HepG2 (cell line): ENCODE measurements at regions not wholly inside any gene's neighbourhood (a gene's known extent, or its start where the extent isn't known, plus 50 kb on each side); places are given as distances from the start of the nearest gene placed in this dataset.

Source experiments
- ATAC-seq: fragments of 200-7000 bp; cut with Tn5 transposase; 3 replicates; pipeline ENCODE4 v1.9.1; 2020; ENCODE audit warnings: mild to moderate bottlenecking, moderate library complexity
- BruUV-seq: library from RNA; stranded (reverse); fragments of 400-500 nt; replicated peaks from 2 replicates; lab custom pipeline; 2021; lab: Mats Ljungman, UMichigan
- CTCF ChIA-PET: fragments of 300-600 bp; formaldehyde crosslinking; extraction: SDS; loops from one replicate; lab custom pipeline; 2021; ENCODE audit warnings: low total read pairs, inconsistent platforms, low intra/inter-chr PET ratio; lab: Yijun Ruan, JAX
- POLR2A ChIA-PET: fragments of 350-600 bp; sonication (Branson Sonifier 250); formaldehyde crosslinking; loops from one replicate; lab custom pipeline; 2020; ENCODE audit warnings: antibody characterized with exemption, inconsistent platforms; lab: Yijun Ruan, JAX
- DNase-seq: peaks from one replicate; pipeline ENCODE4 v3.0.0-alpha.2; 2015; ENCODE audit warnings: low spot score
- FAIRE-seq: peaks from 3 replicates; lab custom pipeline; 2011; peaks lifted over from hg19 to GRCh38; lab: Jason Lieb, UNC
- H2AFZ ChIP-seq: one replicate; pipeline ENCODE4 v1.6.1; 2011; ENCODE audit warnings: low read length, inconsistent platforms
- H3K27ac ChIP-seq: fragments of 300-600 bp; 3 replicates; pipeline ENCODE4 v1.8.0; 2011; ENCODE audit warnings: mixed run types, mild to moderate bottlenecking, mixed read lengths, low read length, inconsistent platforms; ENCODE audit not compliant: insufficient read depth; ENCODE audit errors: extremely low read length
- H3K27me3 ChIP-seq, 2 experiments: fragments of 200-600 bp in 1 of 2; 2 replicates in 1 of 2; 3 replicates in 1 of 2; pipeline versions ENCODE4 v1.6.0 to v1.8.0; 2011; ENCODE audit warnings: low read length in 2 of 2, mild to moderate bottlenecking in 2 of 2, moderate library complexity in 2 of 2, inconsistent platforms in 1 of 2; ENCODE audit not compliant: insufficient read depth in 2 of 2, control insufficient read depth in 1 of 2
- H3K36me3 ChIP-seq, 2 experiments: fragments of 200-600 bp in 1 of 2; replicated peaks in 1 of 2; 2 replicates in 1 of 2; 3 replicates in 1 of 2; pipeline versions ENCODE4 v1.5.1 to v1.8.0; 2011; ENCODE audit warnings: low read length in 2 of 2, inconsistent platforms in 1 of 2; ENCODE audit not compliant: insufficient read depth in 2 of 2, control insufficient read depth in 1 of 2
- H3K4me1 ChIP-seq: 2 replicates; pipeline ENCODE4 v1.5.1; 2012; ENCODE audit warnings: low read length, inconsistent platforms; ENCODE audit not compliant: insufficient read depth
- H3K4me2 ChIP-seq: 2 replicates; pipeline ENCODE4 v1.6.0; 2011; ENCODE audit warnings: low read depth, low read length, inconsistent platforms
- H3K4me3 ChIP-seq, 3 experiments: fragments of 200-600 bp in 1 of 3; sonication (generic), shearing (Covaris generic) in 1 of 3; replicated peaks in 1 of 3; 2 replicates each; pipeline ENCODE4 v1.5.1; 2011 to 2016; ENCODE audit warnings: low read length in 3 of 3, inconsistent platforms in 2 of 3, low read depth in 2 of 3, mild to moderate bottlenecking in 2 of 3, control low read depth in 1 of 3, mixed read lengths in 1 of 3; ENCODE audit not compliant: insufficient read depth in 1 of 3
- H3K79me2 ChIP-seq: one replicate; pipeline ENCODE4 v1.6.1; 2011; ENCODE audit warnings: low read length, inconsistent platforms; ENCODE audit not compliant: insufficient read depth
- H3K9ac ChIP-seq: 2 replicates; pipeline ENCODE4 v1.6.0; 2011; ENCODE audit warnings: mild to moderate bottlenecking, low read depth, low read length, inconsistent platforms; ENCODE audit not compliant: insufficient read depth
- H3K9me3 ChIP-seq: 2 replicates; pipeline ENCODE4 v1.5.1; 2012; ENCODE audit warnings: mild to moderate bottlenecking, low read length
- H4K20me1 ChIP-seq: 2 replicates; pipeline ENCODE4 v1.6.0; 2011; ENCODE audit warnings: inconsistent platforms, mild to moderate bottlenecking, low read length, moderate library complexity; ENCODE audit not compliant: insufficient read depth
- CHD2 ChIP-seq: IDR thresholded peaks from 2 replicates; pipeline ENCODE4 v1.6.1; 2011; ENCODE audit warnings: low read depth, low read length, improper control_type of control experiment
- GATA4 ChIP-seq: sonication (generic); IDR thresholded peaks from 2 replicates; pipeline ENCODE4 v1.6.1; 2016; ENCODE audit warnings: antibody characterized with exemption, low read depth, borderline replicate concordance
- GATAD2A ChIP-seq: IDR thresholded peaks from 2 replicates; pipeline ENCODE4 v1.6.1; 2016
- HMGXB3 ChIP-seq: sonication (generic); formaldehyde crosslinking; IDR thresholded peaks from 2 replicates; pipeline ENCODE4 v1.4.0; 2020; ENCODE audit warnings: missing genetic modification reagents, borderline replicate concordance
- MYNN ChIP-seq: sonication (generic); formaldehyde crosslinking; IDR thresholded peaks from 2 replicates; pipeline ENCODE4 v1.4.0; 2020; ENCODE audit warnings: mild to moderate bottlenecking, low read depth, missing genetic modification reagents
- RARG ChIP-seq: sonication (generic); formaldehyde crosslinking; IDR thresholded peaks from 2 replicates; pipeline ENCODE4 v1.4.0; 2020; ENCODE audit warnings: low read depth, mild to moderate bottlenecking, missing genetic modification reagents
- ZBTB49 ChIP-seq: sonication (generic); formaldehyde crosslinking; IDR thresholded peaks from 2 replicates; pipeline ENCODE4 v1.4.0; 2020; ENCODE audit warnings: missing genetic modification reagents, borderline replicate concordance
- WGBS: methylation state at CpG from one replicate; pipeline ENCODE4 v1.1.6; 2017; ENCODE audit warnings: low lambda C conversion rate; 5-methylcytosine and 5-hydroxymethylcytosine counted together
- in situ Hi-C: cut with HindIII; loops from 2 replicates; pipeline ENCODE4 v1.10.0; 2017; ENCODE audit warnings: low pct_unique_long_range_greater_than_20kb; ENCODE audit not compliant: extremely low pct_ligation_motif_present
- intact Hi-C: fragments of 100-400 bp; cut with micrococcal nuclease; formaldehyde crosslinking; loops from one replicate; pipeline ENCODE4 v1.10.0; 2022; ENCODE audit not compliant: unreplicated experiment
- TF ChIP-seq, protein P1 (sequence below): sonication (generic); formaldehyde crosslinking; IDR thresholded peaks from 2 replicates; pipeline ENCODE4 v1.4.0; 2020; ENCODE audit warnings: missing genetic modification reagents

DNA sequence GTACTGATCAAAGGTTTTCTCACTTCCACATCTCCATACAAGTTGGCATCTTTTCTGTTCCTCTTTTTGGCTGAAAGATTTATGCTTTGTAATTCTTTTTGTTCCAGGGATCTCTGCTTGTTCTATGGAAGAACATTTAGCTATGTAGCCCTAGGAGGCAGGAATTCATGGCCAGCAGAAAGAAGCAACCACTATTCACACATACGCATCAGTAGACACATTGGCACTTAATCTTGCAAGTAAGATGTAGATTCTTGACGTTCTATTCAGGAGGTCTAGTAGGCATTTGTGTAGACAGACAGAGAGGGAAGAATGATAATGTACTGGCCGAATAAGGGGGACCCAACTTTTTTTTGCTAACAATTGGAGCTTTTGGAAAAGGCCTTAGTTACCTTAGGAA lies 336.0 kb downstream of the NUF2 start:
- POLR2A ChIA-PET, result no interaction called here
- no peaks in the 10 kb centered on the region for H3K27me3 ChIP-seq
- peaks cover 45% of the 10 kb centered on the region for H3K9me3 ChIP-seq
- H3K4me2 ChIP-seq, result no peak overlapping the region
- 39% methylated on average over 3 of the region's 3 CpGs for WGBS
- CTCF ChIA-PET, result no interaction called here
- H3K79me2 ChIP-seq, result no peaks in the 10 kb centered on the region
- H3K4me3 ChIP-seq, result no peak overlapping the region
- no peaks in the 10 kb centered on the region for H4K20me1 ChIP-seq
- no peaks in the 10 kb centered on the region for H3K36me3 ChIP-seq
- intact Hi-C loops, result no loop called here
- BruUV-seq, result no TSS peak
- TF ChIP-seq, protein P1, sequence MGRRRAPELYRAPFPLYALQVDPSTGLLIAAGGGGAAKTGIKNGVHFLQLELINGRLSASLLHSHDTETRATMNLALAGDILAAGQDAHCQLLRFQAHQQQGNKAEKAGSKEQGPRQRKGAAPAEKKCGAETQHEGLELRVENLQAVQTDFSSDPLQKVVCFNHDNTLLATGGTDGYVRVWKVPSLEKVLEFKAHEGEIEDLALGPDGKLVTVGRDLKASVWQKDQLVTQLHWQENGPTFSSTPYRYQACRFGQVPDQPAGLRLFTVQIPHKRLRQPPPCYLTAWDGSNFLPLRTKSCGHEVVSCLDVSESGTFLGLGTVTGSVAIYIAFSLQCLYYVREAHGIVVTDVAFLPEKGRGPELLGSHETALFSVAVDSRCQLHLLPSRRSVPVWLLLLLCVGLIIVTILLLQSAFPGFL (CRISPR knock-in tag), result no peak
- no peak for TF ChIP-seq ZBTB49 (CRISPR knock-in tag)
- no peak for TF ChIP-seq GATAD2A (CRISPR knock-in tag)
- no peak for TF ChIP-seq CHD2
- no peak for TF ChIP-seq MYNN (CRISPR knock-in tag)
- no peak for TF ChIP-seq GATA4
- TF ChIP-seq HMGXB3 (CRISPR knock-in tag), result no peak
- TF ChIP-seq RARG (CRISPR knock-in tag), result no peak
- TF ChIP-seq, all 625 proteins: peak for 0
- no peaks in the 10 kb centered on the region for H3K4me1 ChIP-seq
- no peak for FAIRE-seq
- ATAC-seq, result no peak
- no peak overlapping the region for H2AFZ ChIP-seq
- DNase-seq, result no peak
- H3K27ac ChIP-seq, result no peak overlapping the region
- in situ Hi-C loops, result no loop called here
- no peak overlapping the region for H3K9ac ChIP-seq
